Activated naive CD4-positive, alpha-beta T cell treated with anti-CD3 and anti-CD28 coated beads, Interleukin-2, amount 50 U/mL, for 72 hours (primary cell): ENCODE measurements at regions not wholly inside any gene's neighbourhood (a gene's known extent, or its start where the extent isn't known, plus 50 kb on each side); places are given as distances from the start of the nearest gene placed in this dataset.
"Not testable (repeated sequence)": the region's sequence is repeated elsewhere in the genome, so short reads cannot be mapped to it uniquely, and the experiment has no call there.

Source experiments
- ATAC-seq, 2 donors: fragments of 150-1000 bp; cut with Tn5 transposase; 2 replicates each; pipeline ENCODE4 v1.10.0; 2021; ENCODE audit warnings: mild to moderate bottlenecking in 2 of 2, moderate library complexity in 2 of 2
- DNase-seq, 2 donors: peaks; one replicate each; pipeline ENCODE4 v3.0.0; 2021 to 2022; ENCODE audit warnings: low spot score in 2 of 2
- H3K27ac Mint-ChIP-seq, 2 donors: one replicate each; pipeline ENCODE4 v1.8.0; 2022; ENCODE audit warnings: mild to moderate bottlenecking in 2 of 2, mixed read lengths in 2 of 2
- H3K36me3 Mint-ChIP-seq, 2 donors: one replicate each; pipeline ENCODE4 v1.8.0; 2022; ENCODE audit warnings: mixed read lengths in 2 of 2
- H3K9me3 Mint-ChIP-seq, 2 donors: one replicate each; pipeline ENCODE4 v1.8.0; 2022; ENCODE audit warnings: mixed read lengths in 2 of 2

DNA sequence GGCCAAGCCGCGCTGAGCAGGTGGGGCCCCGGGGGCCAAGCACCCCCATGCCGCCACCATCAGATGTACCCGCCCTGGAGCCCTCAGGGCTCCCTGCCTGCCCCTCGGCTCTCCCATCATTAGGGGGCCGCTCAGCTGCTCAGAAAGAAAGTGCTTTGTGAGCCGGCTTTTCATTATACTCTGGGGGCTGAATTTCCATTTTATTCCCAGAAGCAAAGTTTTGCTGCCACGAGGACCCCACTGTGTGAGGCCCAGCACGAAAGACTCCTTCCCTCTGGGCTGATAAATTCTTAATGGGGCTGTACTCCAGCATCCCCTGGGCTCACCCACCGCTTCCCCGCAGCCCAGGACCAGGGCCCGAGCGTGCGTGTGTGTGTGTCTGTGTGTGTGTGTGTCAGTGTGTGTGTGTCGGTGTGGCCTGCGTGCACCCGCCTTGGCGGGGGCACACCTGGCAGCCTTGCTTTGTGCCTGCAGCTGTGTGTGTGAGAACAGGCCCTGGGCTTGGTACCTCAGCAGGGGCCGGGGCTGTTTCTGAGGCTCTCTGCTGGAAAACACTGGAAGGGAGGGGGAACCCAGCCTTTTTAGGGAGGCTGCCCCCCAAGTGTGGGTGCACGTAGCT lies 103.0 kb upstream of the GSE1 start:
- no peak for ATAC-seq
- no peak for DNase-seq
- H3K9me3 Mint-ChIP-seq = no peaks in the 10 kb centered on the region
- no peaks in the 10 kb centered on the region for H3K36me3 Mint-ChIP-seq
- no peak overlapping the region for H3K27ac Mint-ChIP-seq

DNA sequence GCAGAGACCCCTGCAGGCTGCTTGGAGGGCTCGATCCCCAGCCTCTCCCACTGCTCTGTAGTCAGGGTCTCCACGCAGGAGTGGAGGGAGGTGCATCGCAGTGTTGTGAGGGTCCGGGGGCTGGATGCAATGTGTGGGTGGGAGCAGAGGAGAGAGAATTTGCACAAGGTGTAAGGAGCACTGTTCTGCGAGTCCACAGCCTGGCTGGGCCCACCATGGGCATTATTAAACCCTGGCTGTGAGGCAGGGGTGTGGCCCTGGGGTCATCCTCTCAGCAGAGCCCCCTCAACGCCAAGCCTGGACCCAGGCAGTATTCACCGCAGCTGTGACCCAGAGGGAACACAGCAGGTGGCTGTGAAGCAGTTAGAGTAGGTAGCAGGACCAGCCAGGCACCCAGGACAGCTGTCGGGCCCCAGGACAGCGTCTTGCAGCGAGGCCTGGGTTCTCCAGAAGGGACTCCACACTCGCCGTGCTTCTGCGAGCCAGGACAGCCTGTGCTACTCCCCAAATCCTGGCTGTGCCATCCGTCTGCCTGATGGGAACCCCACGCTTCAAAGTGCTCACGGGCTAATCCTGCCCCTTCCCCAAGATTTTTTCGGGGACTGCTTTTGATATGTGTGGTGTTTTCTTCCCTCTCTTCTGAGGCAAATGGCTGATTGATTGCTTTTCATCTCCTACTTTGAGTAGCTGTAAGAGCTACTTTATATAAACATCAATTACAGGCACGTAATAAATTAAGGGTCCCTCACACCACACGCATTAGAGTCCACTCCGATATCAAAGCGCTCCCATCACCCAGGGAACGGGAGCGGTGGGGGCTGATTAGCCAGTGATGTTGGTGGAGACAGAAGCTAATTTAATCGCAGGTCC lies 100.9 kb upstream of the GSE1 start:
- Mint-ChIP-seq H3K9me3 (no peaks in the 10 kb centered on the region), H3K27ac (no peak overlapping the region), H3K36me3 (no peaks in the 10 kb centered on the region)
- DNase-seq = no peak
- ATAC-seq = no peak

GRCh38 chr16:85512808-85513115 lies 100.4 kb upstream of the GSE1 start:
- no peak overlapping the region for H3K27ac Mint-ChIP-seq
- ATAC-seq = no peak
- no peaks in the 10 kb centered on the region for H3K36me3 Mint-ChIP-seq
- no peak for DNase-seq
- no peaks in the 10 kb centered on the region for H3K9me3 Mint-ChIP-seq

DNA sequence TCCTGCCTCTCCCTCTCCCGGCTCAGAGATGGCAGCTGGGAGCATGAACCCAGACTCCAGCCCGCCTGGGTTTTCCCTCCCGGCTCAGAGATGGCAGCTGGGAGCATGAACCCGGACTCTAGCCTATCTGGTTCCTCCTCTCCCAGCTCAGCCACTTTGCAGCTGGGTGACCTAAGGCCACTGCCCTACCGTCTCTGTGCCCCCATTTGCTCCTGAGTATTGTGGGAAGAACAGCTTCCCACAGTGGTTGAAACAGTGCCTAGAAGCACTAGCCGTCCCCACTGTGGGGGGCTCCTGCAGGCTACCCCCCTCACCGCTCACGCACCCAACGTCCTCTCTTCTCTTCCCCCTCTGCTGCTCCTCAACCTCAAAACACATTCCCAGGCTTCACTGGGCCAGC lies 99.9 kb upstream of the GSE1 start:
- no peak for DNase-seq
- H3K27ac Mint-ChIP-seq = no peak overlapping the region
- no peaks in the 10 kb centered on the region for H3K36me3 Mint-ChIP-seq
- no peaks in the 10 kb centered on the region for H3K9me3 Mint-ChIP-seq
- no peak for ATAC-seq

DNA sequence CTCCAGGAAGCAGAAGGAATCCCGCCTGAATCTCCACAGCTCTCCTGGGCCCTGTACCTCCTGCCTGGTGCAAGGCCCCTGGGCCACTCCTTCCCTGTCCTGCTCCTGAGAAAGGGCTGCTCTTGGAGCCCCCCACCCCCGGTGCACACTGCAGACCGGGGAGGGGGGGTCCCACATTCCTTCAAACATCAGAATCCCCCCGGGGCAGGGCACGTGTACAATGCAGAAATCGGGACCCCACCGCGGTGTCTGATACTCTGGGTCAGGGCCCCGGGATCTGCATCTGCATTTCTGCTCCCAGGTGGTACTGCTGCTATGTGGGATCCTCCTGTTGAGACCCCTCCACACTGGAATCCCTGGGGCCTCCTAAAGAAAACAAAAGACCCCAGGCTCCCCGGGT lies 99.5 kb upstream of the GSE1 start:
- DNase-seq (no peak), ATAC-seq (no peak)
- no peaks in the 10 kb centered on the region for H3K36me3 Mint-ChIP-seq
- no peak overlapping the region for H3K27ac Mint-ChIP-seq
- H3K9me3 Mint-ChIP-seq = no peaks in the 10 kb centered on the region

GRCh38 chr16:85514295-85514597 lies 98.9 kb upstream of the GSE1 start:
- Mint-ChIP-seq H3K27ac (no peak overlapping the region), H3K9me3 (peaks cover under 1% of the 10 kb centered on the region in 2 donors), H3K36me3 (no peaks in the 10 kb centered on the region)
- ATAC-seq (no peak), DNase-seq (no peak)

GRCh38 chr16:85514598-85515318 lies 98.4 kb upstream of the GSE1 start:
- ATAC-seq (no peak), DNase-seq (no peak)
- no peak overlapping the region for H3K27ac Mint-ChIP-seq
- H3K36me3 Mint-ChIP-seq = no peaks in the 10 kb centered on the region
- H3K9me3 Mint-ChIP-seq = peaks cover 5 to 6% of the 10 kb centered on the region in 2 donors

DNA sequence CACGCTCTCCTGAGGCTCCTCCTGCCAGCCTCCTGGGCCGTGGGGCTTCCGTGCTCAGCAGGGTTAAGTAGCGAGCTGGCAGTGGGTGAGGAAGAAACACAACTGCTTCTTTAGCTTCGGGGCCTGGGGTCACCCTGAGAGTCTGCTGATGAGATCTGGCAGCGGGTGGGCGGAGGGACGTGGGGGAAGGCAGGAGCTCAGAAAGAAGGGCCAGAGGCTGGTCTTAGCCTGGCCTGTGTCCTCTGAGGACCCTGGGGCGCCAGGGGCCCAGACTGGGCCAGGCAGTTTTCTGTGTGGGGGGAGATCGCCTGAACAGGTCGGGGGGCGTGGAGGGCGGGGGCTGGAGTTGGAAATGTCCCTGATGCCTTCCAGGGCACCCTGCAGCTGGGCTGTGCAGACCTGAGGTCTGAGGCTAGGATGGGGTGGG lies 97.8 kb upstream of the GSE1 start:
- Mint-ChIP-seq H3K27ac (no peak overlapping the region), H3K36me3 (no peaks in the 10 kb centered on the region), H3K9me3 (peaks cover 5 to 6% of the 10 kb centered on the region in 2 donors)
- ATAC-seq = no peak
- no peak for DNase-seq

- DNase-seq (no peak), ATAC-seq (no peak)
- Mint-ChIP-seq H3K27ac (no peak overlapping the region), H3K9me3 (peaks cover 5 to 6% of the 10 kb centered on the region in 2 donors), H3K36me3 (no peaks in the 10 kb centered on the region)
Observed at GRCh38 chr16:85515830-85516397, 97.2 kb upstream of the GSE1 start.

DNA sequence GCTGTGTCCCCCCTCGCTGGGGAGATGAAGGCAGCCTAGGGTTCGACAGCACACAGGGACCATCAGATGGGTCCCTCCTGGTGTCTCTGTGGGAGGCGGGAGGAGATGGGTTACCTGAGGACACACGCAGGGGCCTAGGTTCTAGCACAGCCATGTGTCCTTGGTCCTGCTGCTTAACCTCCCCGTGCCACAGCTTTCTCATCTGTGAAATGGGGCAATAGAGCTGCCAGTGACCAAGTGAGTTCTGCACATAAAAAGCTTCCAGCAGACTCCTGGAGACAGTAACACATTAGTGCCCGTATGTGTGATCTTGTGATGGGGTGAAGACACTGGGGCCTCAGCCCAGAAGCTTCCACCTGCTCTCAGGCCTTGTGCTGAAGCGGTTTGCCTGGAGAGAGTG lies 96.0 kb upstream of the GSE1 start:
- Mint-ChIP-seq H3K9me3 (peaks cover 5 to 6% of the 10 kb centered on the region in 2 donors), H3K27ac (no peak overlapping the region), H3K36me3 (no peaks in the 10 kb centered on the region)
- DNase-seq (no peak), ATAC-seq (no peak)

- Mint-ChIP-seq H3K27ac (no peak overlapping the region), H3K36me3 (no peaks in the 10 kb centered on the region), H3K9me3 (peaks cover 5 to 6% of the 10 kb centered on the region in 2 donors)
- DNase-seq = no peak
- ATAC-seq = no peak
Observed at GRCh38 chr16:85517563-85518179, 95.5 kb upstream of the GSE1 start.

DNA sequence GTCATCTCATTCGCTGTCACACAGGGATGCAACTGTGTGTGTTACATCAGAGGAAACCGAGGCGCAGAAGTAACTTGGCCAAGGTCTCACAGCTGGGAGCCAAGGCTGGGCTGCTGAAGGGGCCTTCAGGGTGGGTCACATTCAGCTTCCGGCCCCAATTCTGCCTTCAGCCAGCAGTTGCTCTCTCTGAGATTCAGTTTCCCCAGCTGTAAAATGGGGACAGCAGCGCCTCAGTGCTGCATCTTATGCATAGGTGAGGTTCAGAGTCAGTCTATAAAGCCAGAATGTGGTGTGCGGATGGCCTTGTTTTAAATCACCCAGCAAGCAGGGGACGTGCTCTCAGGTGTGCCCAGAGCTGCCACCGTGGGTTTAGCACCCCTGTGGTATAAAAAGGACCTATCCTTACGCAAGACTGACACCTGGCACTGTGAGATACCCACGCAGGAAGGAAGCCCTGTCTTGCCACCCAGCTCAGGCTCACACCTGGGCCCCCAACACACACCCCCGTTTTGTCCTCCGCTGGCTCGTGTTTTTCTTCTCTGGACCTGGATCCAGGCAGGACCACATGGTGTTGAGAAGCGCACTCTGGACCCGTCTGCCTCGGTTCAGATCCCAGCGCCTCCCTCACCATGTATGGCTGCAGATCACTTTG lies 94.6 kb upstream of the GSE1 start:
- H3K27ac Mint-ChIP-seq = no peak overlapping the region
- ATAC-seq (no peak), DNase-seq (no peak)
- peaks cover 5 to 6% of the 10 kb centered on the region in 2 donors for H3K9me3 Mint-ChIP-seq
- H3K36me3 Mint-ChIP-seq = no peaks in the 10 kb centered on the region

GRCh38 chr16:85519050-85519440 lies 94.1 kb upstream of the GSE1 start:
- ATAC-seq, H3K36me3 Mint-ChIP-seq, DNase-seq, H3K27ac Mint-ChIP-seq, H3K9me3 Mint-ChIP-seq: not testable (repeated sequence)

- peaks cover 5 to 6% of the 10 kb centered on the region in 2 donors for H3K9me3 Mint-ChIP-seq
- no peaks in the 10 kb centered on the region for H3K36me3 Mint-ChIP-seq
- no peak overlapping the region for H3K27ac Mint-ChIP-seq
- ATAC-seq (peak in 1 of 2 donors; percentile 56), DNase-seq (no peak)
Observed at GRCh38 chr16:85519540-85520231, 93.4 kb upstream of the GSE1 start.

DNA sequence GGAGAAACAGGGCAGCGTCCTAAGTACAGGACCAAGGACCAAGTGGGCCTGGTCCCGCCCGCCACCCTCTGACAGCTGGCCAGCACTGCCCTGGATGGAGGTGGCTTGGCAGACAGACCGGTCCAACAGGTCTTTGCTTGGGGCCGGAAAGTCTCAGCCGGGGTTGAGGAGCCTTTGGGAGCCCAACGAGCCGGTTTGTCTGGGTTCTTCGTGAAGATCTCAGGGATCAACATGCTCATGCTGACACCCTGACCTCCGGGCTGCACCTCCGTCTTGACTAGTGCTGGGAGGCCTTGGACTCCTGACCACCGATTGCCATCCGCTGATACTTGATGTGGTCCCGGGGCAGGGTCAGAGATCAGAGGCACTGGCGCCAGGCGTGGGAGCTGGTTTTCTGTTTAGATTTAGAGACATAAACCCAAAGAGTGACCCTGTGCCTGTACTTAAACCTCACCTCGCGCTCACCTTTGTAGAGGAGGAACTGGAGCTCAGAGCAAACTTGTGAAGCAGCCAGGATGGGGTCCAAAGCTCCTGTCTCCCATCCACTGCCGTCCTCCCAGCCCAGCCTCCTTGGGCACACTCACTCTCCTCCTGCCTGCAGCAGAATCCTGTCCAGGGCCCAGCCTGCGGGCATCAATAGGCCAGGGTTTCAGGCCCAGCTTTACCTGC lies 92.1 kb upstream of the GSE1 start:
- no peak for ATAC-seq
- peak overlapping the region in 1 of 2 donors; percentile 60 for H3K27ac Mint-ChIP-seq

More for the DNA sequence above, 92.1 kb upstream of the GSE1 start:
- Mint-ChIP-seq H3K36me3 (no peaks in the 10 kb centered on the region), H3K9me3 (peaks cover 5 to 6% of the 10 kb centered on the region in 2 donors)
- no peak for DNase-seq
